MM.1S (cell line): ENCODE measurements at regions not wholly inside any gene's neighbourhood (a gene's known extent, or its start where the extent isn't known, plus 50 kb on each side); places are given as distances from the start of the nearest gene placed in this dataset.

ENCODE experiments used
- DNase-seq: peaks from one replicate; pipeline ENCODE4 v3.0.0-alpha.2; 2015
- H2AFZ ChIP-seq: fragments of 300-600 bp; sonication (generic); 2 replicates; pipeline ENCODE4 v1.6.0; 2016; ENCODE audit warnings: antibody characterized with exemption, low read length
- H3F3A ChIP-seq: fragments of 300-600 bp; sonication (generic); 2 replicates; pipeline ENCODE4 v1.6.1; 2016; ENCODE audit warnings: mild to moderate bottlenecking, antibody characterized with exemption, low read length, moderate library complexity, mixed read lengths; ENCODE audit not compliant: insufficient read depth
- H3K27ac ChIP-seq: fragments of 300-600 bp; sonication (generic); 2 replicates; pipeline ENCODE4 v1.5.1; 2016; ENCODE audit warnings: mild to moderate bottlenecking, low read length
- H3K27me3 ChIP-seq: fragments of 300-600 bp; sonication (generic); replicated peaks from 2 replicates; pipeline ENCODE4 v1.6.0; 2016; ENCODE audit warnings: low read length; ENCODE audit not compliant: insufficient read depth
- H3K36me3 ChIP-seq: fragments of 300-600 bp; sonication (generic); replicated peaks from 2 replicates; pipeline ENCODE4 v1.6.1; 2016; ENCODE audit warnings: mild to moderate bottlenecking, low read length, mixed read lengths; ENCODE audit not compliant: insufficient read depth
- H3K4me1 ChIP-seq: fragments of 300-600 bp; sonication (generic); 2 replicates; pipeline ENCODE4 v1.6.1; 2016; ENCODE audit warnings: low read length, mixed read lengths
- H3K4me2 ChIP-seq: fragments of 300-600 bp; sonication (generic); 2 replicates; pipeline ENCODE4 v1.6.0; 2016; ENCODE audit warnings: low read depth, low read length
- H3K4me3 ChIP-seq: fragments of 300-600 bp; sonication (generic); 2 replicates; pipeline ENCODE4 v1.5.1; 2016; ENCODE audit warnings: low read length, mixed read lengths
- H3K79me2 ChIP-seq: fragments of 300-600 bp; sonication (generic); 2 replicates; pipeline ENCODE4 v1.6.1; 2016; ENCODE audit warnings: mixed run types, low read length, mixed read lengths
- H3K9ac ChIP-seq: fragments of 300-600 bp; sonication (generic); 2 replicates; pipeline ENCODE4 v1.6.1; 2016; ENCODE audit warnings: low read length, mixed read lengths
- H3K9me2 ChIP-seq: fragments of 300-600 bp; sonication (generic); replicated peaks from 2 replicates; pipeline ENCODE4 v1.6.1; 2016; ENCODE audit warnings: mild to moderate bottlenecking, low read length, mixed read lengths; ENCODE audit not compliant: insufficient read depth
- H3K9me3 ChIP-seq: fragments of 300-600 bp; sonication (generic); replicated peaks from 2 replicates; pipeline ENCODE4 v1.6.1; 2016; ENCODE audit warnings: mild to moderate bottlenecking, low read length, mixed read lengths; ENCODE audit not compliant: insufficient read depth
- H4K20me1 ChIP-seq: fragments of 300-600 bp; sonication (generic); 2 replicates; pipeline ENCODE4 v1.6.1; 2016; ENCODE audit warnings: mild to moderate bottlenecking, low read length, moderate library complexity, mixed read lengths; ENCODE audit not compliant: insufficient read depth
- EZH2 ChIP-seq: fragments of 300-600 bp; sonication (generic); optimal IDR thresholded peaks from 2 replicates; pipeline ENCODE3; 2017; ENCODE audit warnings: low read depth, mild to moderate bottlenecking, antibody characterized with exemption, low read length, mixed read lengths
- EZH2phosphoT487 ChIP-seq: fragments of 300-600 bp; sonication (generic); IDR thresholded peaks from 2 replicates; pipeline ENCODE4 v1.6.1; 2018; ENCODE audit warnings: antibody characterized with exemption, low read length
- TF ChIP-seq, protein P1 (sequence below): fragments of 300-600 bp; sonication (generic); IDR thresholded peaks from 2 replicates; pipeline ENCODE4 v1.5.1; 2016; ENCODE audit warnings: antibody characterized with exemption, low read length, mixed read lengths

GRCh38 chr2:147468963-147469362, 375.9 kb upstream of the ACVR2A start:
- no peak for TF ChIP-seq EZH2phosphoT487
- TF ChIP-seq, protein P1, sequence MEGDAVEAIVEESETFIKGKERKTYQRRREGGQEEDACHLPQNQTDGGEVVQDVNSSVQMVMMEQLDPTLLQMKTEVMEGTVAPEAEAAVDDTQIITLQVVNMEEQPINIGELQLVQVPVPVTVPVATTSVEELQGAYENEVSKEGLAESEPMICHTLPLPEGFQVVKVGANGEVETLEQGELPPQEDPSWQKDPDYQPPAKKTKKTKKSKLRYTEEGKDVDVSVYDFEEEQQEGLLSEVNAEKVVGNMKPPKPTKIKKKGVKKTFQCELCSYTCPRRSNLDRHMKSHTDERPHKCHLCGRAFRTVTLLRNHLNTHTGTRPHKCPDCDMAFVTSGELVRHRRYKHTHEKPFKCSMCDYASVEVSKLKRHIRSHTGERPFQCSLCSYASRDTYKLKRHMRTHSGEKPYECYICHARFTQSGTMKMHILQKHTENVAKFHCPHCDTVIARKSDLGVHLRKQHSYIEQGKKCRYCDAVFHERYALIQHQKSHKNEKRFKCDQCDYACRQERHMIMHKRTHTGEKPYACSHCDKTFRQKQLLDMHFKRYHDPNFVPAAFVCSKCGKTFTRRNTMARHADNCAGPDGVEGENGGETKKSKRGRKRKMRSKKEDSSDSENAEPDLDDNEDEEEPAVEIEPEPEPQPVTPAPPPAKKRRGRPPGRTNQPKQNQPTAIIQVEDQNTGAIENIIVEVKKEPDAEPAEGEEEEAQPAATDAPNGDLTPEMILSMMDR = no peak
- no peak for TF ChIP-seq EZH2

DNA sequence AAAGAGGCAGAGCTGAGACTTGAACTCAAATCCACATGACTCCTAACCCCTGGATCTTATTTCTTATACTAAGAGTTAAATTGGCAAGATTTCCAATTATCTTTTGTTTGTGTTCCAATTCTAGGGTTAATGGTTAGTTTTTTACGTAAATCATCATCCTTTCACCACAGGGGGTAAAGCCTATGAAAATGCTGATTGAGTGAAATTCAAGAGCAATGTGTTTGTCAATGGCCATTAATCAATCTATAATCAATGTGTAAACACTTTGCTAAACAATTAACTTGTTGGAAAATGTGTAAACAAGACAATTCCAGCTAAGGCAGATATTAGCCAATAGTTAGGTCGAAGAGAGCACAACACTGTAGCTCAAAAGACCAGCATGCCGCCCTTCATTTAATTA, 376.5 kb upstream of the ACVR2A start:
- Histone ChIP-seq H3K79me2 (no peaks in the 10 kb centered on the region), H3K36me3 (no peaks in the 10 kb centered on the region), H3K27ac (no peak overlapping the region), H3K4me3 (no peak overlapping the region), H3K9me2 (no peaks in the 10 kb centered on the region), H3K9ac (no peak overlapping the region), H3K4me1 (no peaks in the 10 kb centered on the region), H4K20me1 (no peaks in the 10 kb centered on the region), H3K4me2 (no peak overlapping the region), H2AFZ (no peak overlapping the region), H3F3A (no peaks in the 10 kb centered on the region), H3K27me3 (no peaks in the 10 kb centered on the region), H3K9me3 (no peaks in the 10 kb centered on the region)
- TF ChIP-seq, protein P1 = no peak
- no peak for TF ChIP-seq EZH2phosphoT487
- TF ChIP-seq EZH2 = no peak
- no peak for DNase-seq

More at GRCh38 chr2:147468963-147469362, 375.9 kb upstream of the ACVR2A start:
- Histone ChIP-seq H3K9ac (no peak overlapping the region), H3K27ac (no peak overlapping the region), H3F3A (no peaks in the 10 kb centered on the region), H3K79me2 (no peaks in the 10 kb centered on the region), H3K9me3 (no peaks in the 10 kb centered on the region), H3K27me3 (no peaks in the 10 kb centered on the region), H4K20me1 (no peaks in the 10 kb centered on the region), H3K9me2 (no peaks in the 10 kb centered on the region), H2AFZ (no peak overlapping the region), H3K4me2 (no peak overlapping the region), H3K4me1 (no peaks in the 10 kb centered on the region), H3K4me3 (no peak overlapping the region), H3K36me3 (no peaks in the 10 kb centered on the region)
- no peak for DNase-seq

GRCh38 chr2:147467441-147467840, 377.4 kb upstream of the ACVR2A start:
- no peaks in the 10 kb centered on the region for H3K27me3 ChIP-seq
- H3K27ac ChIP-seq = no peak overlapping the region
- no peak overlapping the region for H3K4me2 ChIP-seq
- no peaks in the 10 kb centered on the region for H4K20me1 ChIP-seq
- H3K4me3 ChIP-seq = no peak overlapping the region
- no peaks in the 10 kb centered on the region for H3K4me1 ChIP-seq
- no peak overlapping the region for H3K9ac ChIP-seq
- H3K9me3 ChIP-seq = no peaks in the 10 kb centered on the region
- no peaks in the 10 kb centered on the region for H3F3A ChIP-seq
- H2AFZ ChIP-seq = no peak overlapping the region
- H3K79me2 ChIP-seq = no peaks in the 10 kb centered on the region
- DNase-seq = no peak
- no peaks in the 10 kb centered on the region for H3K9me2 ChIP-seq
- TF ChIP-seq EZH2 (no peak), EZH2phosphoT487 (no peak)
- TF ChIP-seq, protein P1 = no peak
- H3K36me3 ChIP-seq = no peaks in the 10 kb centered on the region
